HEK293T (cell line): ENCODE measurements at regions not wholly inside any gene's neighbourhood (a gene's known extent, or its start where the extent isn't known, plus 50 kb on each side); places are given as distances from the start of the nearest gene placed in this dataset.

Source experiments
- CTCF ChIA-PET: fragments of 350-600 bp; formaldehyde crosslinking; extraction: SDS; loops from one replicate; lab custom pipeline; 2021; ENCODE audit warnings: antibody characterized with exemption, inconsistent platforms; lab: Yijun Ruan, JAX
- POLR2A ChIA-PET: fragments of 350-600 bp; formaldehyde crosslinking; extraction: SDS; loops from one replicate; lab custom pipeline; 2020; ENCODE audit warnings: antibody characterized with exemption, inconsistent platforms; lab: Yijun Ruan, JAX
- DNase-seq: peaks from one replicate; pipeline ENCODE4 v3.0.0; 2012; ENCODE audit warnings: mixed read lengths; ENCODE audit errors: extremely low spot score
- ARNT ChIP-seq: fragments of 450-650 bp; IDR thresholded peaks from 2 replicates; pipeline ENCODE4 v1.6.1; 2017; ENCODE audit warnings: mild to moderate bottlenecking
- BHLHE40 ChIP-seq: fragments of 450-650 bp; IDR thresholded peaks from 2 replicates; pipeline ENCODE4 v1.6.1; 2016; ENCODE audit warnings: mild to moderate bottlenecking, moderate library complexity, borderline replicate concordance
- CTBP1 ChIP-seq: fragments of 450-650 bp; IDR thresholded peaks from 2 replicates; pipeline ENCODE4 v1.6.1; 2016; ENCODE audit warnings: borderline replicate concordance
- ELF4 ChIP-seq: fragments of 450-650 bp; IDR thresholded peaks from 2 replicates; pipeline ENCODE4 v1.6.1; 2017; ENCODE audit warnings: antibody characterized with exemption
- FOXA1 ChIP-seq: fragments of 450-650 bp; IDR thresholded peaks from 2 replicates; pipeline ENCODE4 v1.6.1; 2016; ENCODE audit warnings: mild to moderate bottlenecking
- FOXK2 ChIP-seq: fragments of 450-650 bp; IDR thresholded peaks from 2 replicates; pipeline ENCODE4 v1.6.1; 2016; ENCODE audit warnings: mild to moderate bottlenecking
- FOXM1 ChIP-seq: fragments of 450-650 bp; IDR thresholded peaks from 2 replicates; pipeline ENCODE4 v1.6.1; 2017; ENCODE audit warnings: mild to moderate bottlenecking, borderline replicate concordance
- HDGF ChIP-seq: fragments of 450-650 bp; IDR thresholded peaks from 2 replicates; pipeline ENCODE4 v1.6.1; 2017; ENCODE audit warnings: antibody characterized with exemption, borderline replicate concordance
- L3MBTL2 ChIP-seq: fragments of 450-650 bp; conservative IDR thresholded peaks from 2 replicates; pipeline ENCODE4 v1.6.1; 2016; ENCODE audit warnings: mild to moderate bottlenecking
- LEF1 ChIP-seq: fragments of 450-650 bp; IDR thresholded peaks from 2 replicates; pipeline ENCODE4 v1.6.1; 2017; ENCODE audit warnings: mild to moderate bottlenecking, borderline replicate concordance
- NFRKB ChIP-seq: fragments of 450-650 bp; IDR thresholded peaks from 2 replicates; pipeline ENCODE4 v1.6.1; 2016; ENCODE audit warnings: mild to moderate bottlenecking, moderate library complexity
- PKNOX1 ChIP-seq: fragments of 450-650 bp; IDR thresholded peaks from 2 replicates; pipeline ENCODE4 v1.6.1; 2016
- SP1 ChIP-seq: fragments of 450-650 bp; IDR thresholded peaks from 2 replicates; pipeline ENCODE4 v1.6.1; 2017
- SUZ12 ChIP-seq: fragments of 450-650 bp; IDR thresholded peaks from 2 replicates; pipeline ENCODE4 v1.6.1; 2016; ENCODE audit warnings: mild to moderate bottlenecking
- TARDBP ChIP-seq: fragments of 450-650 bp; IDR thresholded peaks from 2 replicates; pipeline ENCODE4 v1.6.1; 2016
- ZNF384 ChIP-seq: fragments of 450-650 bp; IDR thresholded peaks from 2 replicates; pipeline ENCODE4 v1.6.1; 2016

- CTCF ChIA-PET: no interaction called here
- DNase-seq: no peak
- POLR2A ChIA-PET: no interaction called here
- TF ChIP-seq ZNF384 (no peak), FOXA1 (no peak), ARNT (no peak), TARDBP (no peak), FOXM1 (no peak), PKNOX1 (no peak), CTBP1 (no peak), HDGF (no peak), ELF4 (no peak), SP1 (no peak), FOXK2 (no peak), L3MBTL2 (no peak), BHLHE40 (no peak)
Measured at GRCh38 chr9:111154081-111154562, 115.9 kb upstream of the LPAR1 start.

- TF ChIP-seq LEF1 (no peak), FOXM1 (no peak), PKNOX1 (no peak), FOXK2 (no peak), HDGF (no peak), ARNT (no peak), TARDBP (no peak), L3MBTL2 (no peak), ZNF384 (no peak), CTBP1 (no peak), SP1 (no peak)
- DNase-seq: no peak
- ChIA-PET POLR2A (no interaction called here), CTCF (no interaction called here)
Measured at GRCh38 chr9:111152614-111153406, 114.5 kb upstream of the LPAR1 start.

DNA sequence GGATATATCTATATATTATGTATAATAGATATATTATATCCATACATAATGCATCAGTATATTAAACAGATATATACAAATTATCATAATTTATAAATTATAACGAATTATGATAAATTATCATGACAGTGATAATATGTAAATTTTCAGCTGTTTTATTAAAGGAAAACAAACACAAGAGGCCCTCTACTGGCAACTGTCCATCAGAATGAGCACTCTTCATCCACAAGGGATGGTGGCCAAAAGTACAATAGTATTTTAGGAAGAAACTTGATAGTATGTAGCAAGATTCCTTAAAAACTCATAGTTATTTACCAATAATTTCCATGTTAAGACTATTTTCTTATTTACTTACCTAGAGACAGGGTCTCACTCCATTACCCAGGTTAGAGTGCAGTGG, 113.3 kb upstream of the LPAR1 start:
- TF ChIP-seq ELF4 (no peak), FOXA1 (no peak), TARDBP (no peak), L3MBTL2 (no peak), NFRKB (no peak), SUZ12 (no peak), ZNF384 (no peak), PKNOX1 (no peak), HDGF (no peak), LEF1 (no peak), FOXK2 (no peak), ARNT (no peak), SP1 (no peak), BHLHE40 (no peak), CTBP1 (no peak), FOXM1 (no peak)
- CTCF ChIA-PET: no interaction called here
- POLR2A ChIA-PET: no interaction called here
- no peak for DNase-seq

DNA sequence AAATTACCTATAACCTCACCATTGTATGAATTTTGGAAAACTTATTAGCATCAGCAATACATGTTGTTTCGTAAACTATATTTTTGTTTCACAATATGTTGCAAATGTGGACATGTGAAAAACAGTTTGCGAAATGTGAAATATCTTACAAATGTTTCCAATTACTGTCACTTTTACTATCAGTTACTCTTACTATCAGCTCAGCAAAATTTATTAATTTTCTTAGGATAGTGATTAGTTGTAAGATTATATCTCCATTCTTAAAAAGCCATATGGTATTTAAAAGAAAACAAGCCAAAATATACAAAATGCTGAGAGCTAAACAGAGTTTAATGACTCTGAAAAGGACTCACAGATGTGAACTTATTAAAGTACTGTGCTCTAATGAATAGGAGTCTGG, 111.9 kb upstream of the LPAR1 start:
- no peak for TF ChIP-seq PKNOX1
- ChIA-PET POLR2A (no interaction called here), CTCF (no interaction called here)
- no peak for DNase-seq

- POLR2A ChIA-PET: no interaction called here
- DNase-seq: no peak
- CTCF ChIA-PET: no interaction called here
- TF ChIP-seq BHLHE40 (no peak), CTBP1 (no peak), ZNF384 (no peak)
Measured at GRCh38 chr9:111149018-111149759, 110.9 kb upstream of the LPAR1 start.
